Neuron (in vitro differentiated cells): ENCODE measurements at regions not wholly inside any gene's neighbourhood (a gene's known extent, or its start where the extent isn't known, plus 50 kb on each side); places are given as distances from the start of the nearest gene placed in this dataset.

Experiments
- H2AFZ ChIP-seq: one replicate; pipeline ENCODE4 v1.6.1; 2013; ENCODE audit warnings: low read depth, mild to moderate bottlenecking, inconsistent platforms, low read length, moderate library complexity
- H3K27me3 ChIP-seq: one replicate; pipeline ENCODE4 v1.6.1; 2013; ENCODE audit warnings: low read length; ENCODE audit not compliant: insufficient read depth
- H3K36me3 ChIP-seq: one replicate; pipeline ENCODE4 v1.6.1; 2013; ENCODE audit warnings: low read length; ENCODE audit not compliant: insufficient read depth
- H3K4me1 ChIP-seq: one replicate; pipeline ENCODE4 v1.6.1; 2013; ENCODE audit warnings: low read length; ENCODE audit not compliant: insufficient read depth
- H3K4me3 ChIP-seq: 2 replicates; pipeline ENCODE4 v1.5.1; 2013; ENCODE audit warnings: mild to moderate bottlenecking, low read length, moderate library complexity
- H3K9me3 ChIP-seq: one replicate; pipeline ENCODE4 v1.6.1; 2013; ENCODE audit warnings: low read length

DNA sequence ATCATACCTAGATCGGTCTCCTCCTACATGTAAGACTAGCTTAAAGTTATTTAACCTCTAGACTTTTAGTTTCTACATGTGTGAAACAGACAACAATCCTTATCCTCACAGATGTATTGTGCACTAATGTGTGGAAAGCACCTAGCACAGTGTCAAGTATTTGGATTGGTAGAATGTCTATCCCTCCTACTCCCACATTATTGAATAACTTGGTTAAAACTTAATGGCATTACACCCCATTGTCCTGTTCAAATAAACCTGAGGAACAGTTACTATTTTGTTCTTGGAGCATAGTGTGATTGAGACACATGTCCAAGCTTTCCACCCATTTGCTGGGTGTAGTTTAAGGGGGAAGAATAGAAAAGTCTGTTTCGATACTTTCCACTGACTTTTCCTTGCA is 208.8 kb upstream of the JUN start:
- Histone ChIP-seq H2AFZ (no peak overlapping the region), H3K36me3 (no peaks in the 10 kb centered on the region), H3K27me3 (no peaks in the 10 kb centered on the region), H3K4me1 (peaks cover 9% of the 10 kb centered on the region), H3K4me3 (no peak overlapping the region), H3K9me3 (no peaks in the 10 kb centered on the region)

DNA sequence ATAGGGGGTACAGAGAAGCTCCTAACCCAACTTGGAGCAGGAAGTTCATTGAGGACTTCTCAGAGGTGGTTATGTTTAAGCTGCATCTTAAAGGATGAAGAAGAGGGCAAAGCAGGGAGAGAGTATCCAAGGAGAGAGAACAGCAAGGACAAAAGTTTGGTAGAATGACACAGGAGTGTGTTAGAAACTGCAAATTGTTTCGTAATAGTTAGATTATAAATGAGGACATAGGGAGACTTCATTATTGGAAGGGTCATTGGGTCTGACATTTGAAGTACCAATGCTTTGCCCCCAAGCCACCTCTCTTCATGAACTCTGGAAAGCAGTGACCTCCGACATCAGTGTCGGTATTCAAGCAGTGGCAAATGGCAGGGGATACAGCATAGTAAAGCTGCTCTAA is 209.6 kb upstream of the JUN start:
- no peak overlapping the region for H2AFZ ChIP-seq
- H3K4me1 ChIP-seq = peaks cover 9% of the 10 kb centered on the region
- no peaks in the 10 kb centered on the region for H3K27me3 ChIP-seq
- H3K36me3 ChIP-seq = no peaks in the 10 kb centered on the region
- no peak overlapping the region for H3K4me3 ChIP-seq
- no peaks in the 10 kb centered on the region for H3K9me3 ChIP-seq

DNA sequence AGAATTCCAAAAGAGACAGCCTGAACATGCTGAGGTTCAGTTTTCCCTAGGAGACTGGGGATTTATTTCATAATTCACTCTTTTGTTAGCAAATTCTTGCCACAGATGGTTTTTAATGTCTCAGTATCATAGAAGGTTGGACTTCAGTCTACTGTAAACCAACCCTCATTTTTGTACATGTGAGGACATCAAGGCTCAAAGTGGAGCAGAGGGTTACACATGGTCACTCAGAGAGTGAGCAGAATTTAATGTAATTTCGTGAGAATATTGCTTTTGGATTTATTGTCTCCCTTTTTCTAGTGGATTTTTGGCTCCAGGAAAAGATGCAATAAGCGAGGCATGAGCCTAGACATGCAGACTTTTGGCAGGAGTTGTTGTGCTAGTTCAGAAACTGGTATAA is 210.8 kb upstream of the JUN start:
- Histone ChIP-seq H3K4me3 (no peak overlapping the region), H2AFZ (no peak overlapping the region), H3K4me1 (peaks cover 9% of the 10 kb centered on the region), H3K27me3 (no peaks in the 10 kb centered on the region), H3K36me3 (no peaks in the 10 kb centered on the region), H3K9me3 (no peaks in the 10 kb centered on the region)

DNA sequence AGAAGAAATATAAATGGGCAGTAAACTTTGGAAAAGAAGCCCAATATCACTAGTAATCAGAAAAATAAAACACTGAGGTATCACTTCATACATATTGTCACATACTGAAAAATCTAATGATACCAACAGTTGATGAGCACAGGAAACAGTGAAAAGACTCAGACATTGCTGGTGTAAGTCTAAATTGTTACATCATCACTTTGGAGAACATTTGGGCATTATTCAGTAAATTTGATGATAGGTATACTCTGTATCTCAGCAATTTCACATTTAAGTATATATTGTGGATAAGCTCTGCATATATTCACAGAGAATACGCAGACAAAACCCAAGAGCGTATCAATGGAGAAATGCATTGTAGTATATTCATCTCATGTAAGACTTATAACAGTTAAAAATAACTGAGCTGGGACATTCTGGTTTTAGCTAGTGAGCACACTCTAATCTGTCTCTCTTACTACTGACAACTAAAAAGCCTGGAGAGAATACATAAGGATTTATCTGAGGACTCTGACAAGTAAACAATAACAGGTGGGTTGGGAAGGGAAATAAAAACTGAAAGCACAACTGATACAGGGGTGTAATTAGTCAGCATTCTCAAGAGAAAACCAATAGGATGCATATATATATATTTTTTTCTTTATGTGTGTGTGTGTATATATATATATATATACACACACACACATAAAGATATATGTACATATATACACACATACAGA is 212.7 kb upstream of the JUN start:
- Histone ChIP-seq H3K9me3 (no peaks in the 10 kb centered on the region), H3K27me3 (no peaks in the 10 kb centered on the region), H3K4me3 (no peak overlapping the region), H3K36me3 (no peaks in the 10 kb centered on the region), H3K4me1 (peaks cover 9% of the 10 kb centered on the region), H2AFZ (no peak overlapping the region)

DNA sequence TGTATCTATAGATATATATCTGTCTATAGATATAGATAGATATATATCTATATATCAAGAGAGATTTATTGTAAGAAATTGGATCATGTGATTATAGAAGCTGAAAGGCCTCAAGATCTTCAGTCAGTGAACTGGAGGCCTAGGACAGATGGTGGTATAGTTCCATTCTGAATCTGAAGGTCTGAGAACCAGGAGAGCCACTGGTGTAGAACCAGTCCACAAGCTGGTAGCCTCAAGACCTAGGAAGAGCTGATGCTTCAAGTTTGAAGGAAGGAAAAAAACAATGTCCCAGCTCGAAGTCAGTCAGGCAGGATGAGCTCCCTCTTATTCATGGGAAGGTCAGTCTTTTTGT is 213.2 kb upstream of the JUN start:
- no peak overlapping the region for H2AFZ ChIP-seq
- no peaks in the 10 kb centered on the region for H3K9me3 ChIP-seq
- H3K4me3 ChIP-seq = no peak overlapping the region
- peaks cover 9% of the 10 kb centered on the region for H3K4me1 ChIP-seq
- H3K27me3 ChIP-seq = no peaks in the 10 kb centered on the region
- H3K36me3 ChIP-seq = no peaks in the 10 kb centered on the region

DNA sequence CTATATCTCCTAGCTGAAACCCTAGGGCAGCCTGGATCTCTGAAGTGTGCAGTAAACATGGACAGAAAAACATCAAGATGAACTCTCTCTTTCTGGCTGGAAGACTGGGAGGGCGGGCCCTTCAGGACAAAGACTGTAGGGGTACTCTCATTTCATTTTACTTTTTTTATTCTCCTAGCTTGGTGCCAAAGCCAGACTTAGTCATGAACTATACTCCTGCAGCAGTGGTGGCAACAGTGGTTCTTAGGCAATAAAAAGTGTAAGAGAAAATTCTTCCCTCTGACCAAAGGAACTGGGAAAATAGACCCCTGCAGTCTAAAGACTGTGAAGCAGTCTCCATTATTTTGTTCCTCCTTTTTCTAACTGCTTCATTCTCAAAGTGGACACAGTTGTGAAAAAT is 213.8 kb upstream of the JUN start:
- Histone ChIP-seq H3K36me3 (no peaks in the 10 kb centered on the region), H3K27me3 (no peaks in the 10 kb centered on the region), H3K9me3 (no peaks in the 10 kb centered on the region), H2AFZ (peak overlapping the region; percentile 10), H3K4me1 (peaks cover 9% of the 10 kb centered on the region), H3K4me3 (no peak overlapping the region)

DNA sequence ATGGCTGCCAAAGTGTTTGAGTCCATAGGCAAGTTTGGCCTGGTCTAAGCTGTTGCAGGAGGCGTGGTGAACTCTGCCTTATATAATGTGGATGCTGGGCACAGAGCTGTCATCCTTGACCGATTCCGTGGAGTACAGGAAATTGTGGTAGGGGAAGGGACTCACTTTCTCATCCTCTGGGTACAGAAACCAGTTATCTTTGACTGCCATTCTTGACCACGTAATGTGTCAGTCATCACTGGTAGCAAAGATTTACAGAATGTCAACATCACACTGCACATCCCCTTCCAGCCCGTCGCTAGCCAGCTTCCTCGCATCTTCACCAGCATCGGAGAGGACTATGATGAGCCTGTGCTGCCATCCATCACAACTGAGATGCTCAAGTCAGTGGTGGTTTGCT is 215.8 kb upstream of the JUN start:
- Histone ChIP-seq H3K9me3 (no peaks in the 10 kb centered on the region), H3K4me3 (no peak overlapping the region), H2AFZ (no peak overlapping the region), H3K27me3 (no peaks in the 10 kb centered on the region), H3K4me1 (peaks cover 5% of the 10 kb centered on the region), H3K36me3 (no peaks in the 10 kb centered on the region)

DNA sequence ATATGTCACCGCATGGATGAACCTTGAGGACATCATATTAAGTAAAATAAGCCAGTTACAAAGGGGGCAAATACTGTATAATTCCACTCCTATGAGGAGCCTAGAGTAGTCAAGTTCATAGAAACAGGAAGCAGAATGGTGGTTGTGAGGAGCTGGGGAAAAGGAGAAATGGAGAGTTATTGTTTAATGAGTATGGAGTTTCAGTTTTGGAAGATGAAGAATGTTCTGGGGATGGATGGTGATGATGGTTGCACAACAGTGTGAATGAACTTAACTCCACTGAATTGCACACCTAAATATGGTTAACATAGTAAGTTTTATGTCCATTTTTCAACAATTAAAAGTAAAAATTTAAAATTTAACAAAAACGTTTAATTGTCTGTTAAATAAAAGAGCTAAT is 220.9 kb upstream of the JUN start:
- Histone ChIP-seq H3K36me3 (no peaks in the 10 kb centered on the region), H3K4me3 (no peak overlapping the region), H3K27me3 (no peaks in the 10 kb centered on the region), H2AFZ (no peak overlapping the region), H3K4me1 (peaks cover 11% of the 10 kb centered on the region), H3K9me3 (no peaks in the 10 kb centered on the region)

DNA sequence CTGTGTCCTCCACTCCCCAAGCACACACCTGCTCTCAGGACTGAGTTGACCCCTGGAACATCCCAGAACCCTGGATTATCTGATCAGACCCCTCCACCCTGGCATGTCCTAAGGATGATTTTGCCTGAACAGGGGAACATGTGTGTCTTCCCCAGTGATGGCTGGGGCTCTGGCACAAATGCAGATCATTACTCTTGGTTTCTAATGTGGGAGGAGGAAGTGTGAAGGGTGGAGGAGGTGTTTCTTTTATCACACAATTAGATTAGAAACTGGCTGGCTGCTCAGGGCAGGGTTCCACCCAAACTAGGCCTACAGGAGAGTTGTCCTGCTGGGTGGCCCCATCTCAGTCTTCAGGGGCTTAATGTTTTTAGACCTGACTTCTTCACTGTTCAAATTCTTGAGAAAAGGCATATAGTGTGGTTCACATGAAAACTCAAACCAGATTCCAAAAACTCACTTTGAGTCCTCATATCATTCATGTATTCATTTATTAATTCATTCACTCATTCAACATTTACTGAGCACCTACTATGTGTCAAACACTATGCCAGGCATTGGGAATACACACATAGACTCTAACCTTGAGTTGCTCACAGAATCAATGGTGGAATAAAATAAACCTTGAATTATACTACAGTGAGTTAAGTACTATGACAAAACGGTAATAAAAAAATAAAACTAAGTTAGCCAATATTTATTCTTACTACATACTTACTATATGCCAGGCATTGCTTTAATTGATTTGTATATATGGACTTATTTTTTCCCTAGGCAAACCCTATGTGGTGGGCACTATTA is 221.8 kb upstream of the JUN start:
- H3K27me3 ChIP-seq = no peaks in the 10 kb centered on the region
- H3K4me1 ChIP-seq = peaks cover 11% of the 10 kb centered on the region
- no peaks in the 10 kb centered on the region for H3K9me3 ChIP-seq
- no peaks in the 10 kb centered on the region for H3K36me3 ChIP-seq
- H3K4me3 ChIP-seq = no peak overlapping the region
- H2AFZ ChIP-seq = no peak overlapping the region

DNA sequence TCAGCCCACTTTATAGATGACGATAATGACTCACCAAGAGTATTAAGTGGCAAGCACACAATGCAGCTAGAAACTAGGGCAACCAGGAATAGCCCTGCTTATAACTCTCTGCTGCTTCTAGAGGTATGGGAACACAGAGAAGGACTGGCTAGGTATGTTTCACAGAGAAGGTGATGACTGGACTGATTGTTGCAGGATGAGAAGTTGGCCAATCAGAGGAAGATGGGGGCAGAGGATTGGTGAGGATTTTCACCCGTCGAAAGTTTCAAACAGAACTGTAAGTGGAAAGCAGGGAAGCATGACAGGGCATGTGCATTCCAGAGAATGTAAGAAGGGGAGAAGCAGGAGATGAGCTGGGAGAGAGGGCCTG is 222.4 kb upstream of the JUN start:
- Histone ChIP-seq H3K4me3 (no peak overlapping the region), H2AFZ (no peak overlapping the region), H3K9me3 (no peaks in the 10 kb centered on the region), H3K36me3 (no peaks in the 10 kb centered on the region), H3K27me3 (no peaks in the 10 kb centered on the region), H3K4me1 (peaks cover 12% of the 10 kb centered on the region)

DNA sequence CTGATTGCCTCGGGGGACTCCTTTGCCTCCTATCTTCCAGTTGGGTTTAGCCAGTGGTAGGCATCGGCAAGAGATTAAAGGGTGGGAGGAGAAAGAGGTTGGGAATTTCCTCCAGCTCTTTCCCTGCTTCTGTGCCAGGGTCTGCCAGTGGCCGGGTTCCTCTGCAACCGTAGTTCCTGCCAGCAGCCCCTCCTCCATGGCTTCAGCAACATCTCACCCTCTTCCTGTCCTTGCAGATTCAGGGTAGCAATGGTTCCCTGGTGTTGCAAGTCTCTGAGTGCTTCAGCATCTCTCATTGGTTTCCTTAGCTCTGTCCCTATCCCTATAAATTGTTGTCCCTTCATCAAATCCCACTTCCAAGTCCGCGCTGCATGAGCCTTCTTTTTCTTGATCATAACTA is 223.1 kb upstream of the JUN start:
- H3K4me3 ChIP-seq = no peak overlapping the region
- H3K9me3 ChIP-seq = no peaks in the 10 kb centered on the region
- no peak overlapping the region for H2AFZ ChIP-seq
- no peaks in the 10 kb centered on the region for H3K36me3 ChIP-seq
- H3K4me1 ChIP-seq = peaks cover 16% of the 10 kb centered on the region
- H3K27me3 ChIP-seq = no peaks in the 10 kb centered on the region

DNA sequence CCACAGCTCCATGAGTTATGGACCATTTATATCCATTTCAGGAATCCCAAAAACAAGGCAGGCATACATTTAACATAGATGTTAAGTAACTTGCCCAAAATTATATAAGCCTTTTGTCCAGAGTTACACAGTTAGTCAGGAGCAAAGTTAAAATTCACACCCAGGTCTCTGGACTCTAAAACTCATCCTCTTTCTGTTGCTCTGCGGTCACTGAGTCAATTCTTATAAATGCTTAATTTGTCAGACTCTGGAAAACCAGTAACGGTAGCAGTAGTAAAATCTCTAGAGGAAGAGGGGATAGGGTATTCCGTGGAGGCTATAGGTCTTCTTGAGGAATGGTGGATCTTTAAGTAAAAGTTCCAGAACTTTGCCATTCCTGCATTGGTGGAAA is 223.6 kb upstream of the JUN start:
- no peak overlapping the region for H3K4me3 ChIP-seq
- H2AFZ ChIP-seq = no peak overlapping the region
- H3K9me3 ChIP-seq = no peaks in the 10 kb centered on the region
- no peaks in the 10 kb centered on the region for H3K27me3 ChIP-seq
- peaks cover 16% of the 10 kb centered on the region for H3K4me1 ChIP-seq
- no peaks in the 10 kb centered on the region for H3K36me3 ChIP-seq

DNA sequence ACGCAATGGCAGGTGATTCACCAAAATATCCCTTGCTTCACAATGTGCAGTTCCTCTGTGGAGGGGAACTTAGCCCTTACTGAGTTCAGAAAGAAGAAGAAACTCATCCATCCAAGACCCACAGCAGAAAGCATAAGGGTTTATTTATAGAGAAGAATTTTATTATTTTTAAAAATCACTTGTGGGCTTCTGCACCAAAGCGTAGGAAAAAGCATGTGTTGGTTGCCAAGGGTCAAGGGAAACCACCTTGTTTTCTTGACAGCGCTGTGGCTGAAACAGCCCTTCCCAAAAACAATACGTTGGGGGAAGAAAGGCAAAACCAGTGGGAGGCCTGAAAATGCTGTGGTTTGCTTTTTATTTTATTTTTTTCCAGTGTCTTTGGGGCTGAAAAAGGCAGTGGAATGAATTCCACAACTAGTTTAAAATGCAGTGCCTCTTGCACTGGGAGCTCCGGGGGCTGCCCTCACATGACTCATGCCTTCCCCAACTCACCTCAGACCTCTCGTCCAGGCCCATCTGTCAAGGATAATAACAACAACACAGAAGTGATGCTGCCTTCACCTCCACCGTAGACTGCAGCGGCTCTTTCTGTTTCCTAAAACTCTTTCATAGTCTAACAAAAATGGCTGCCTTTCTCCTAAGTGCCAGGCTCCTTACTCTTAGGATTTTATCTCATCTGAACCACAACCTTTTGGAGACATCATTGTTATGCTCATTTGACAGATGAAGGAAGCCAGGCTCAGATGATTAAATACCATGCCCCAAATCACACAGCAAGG is 224.2 kb upstream of the JUN start:
- H3K4me1 ChIP-seq = peaks cover 20% of the 10 kb centered on the region
- no peaks in the 10 kb centered on the region for H3K9me3 ChIP-seq
- no peak overlapping the region for H3K4me3 ChIP-seq
- H3K27me3 ChIP-seq = no peaks in the 10 kb centered on the region
- H2AFZ ChIP-seq = peak overlapping the region; percentile 33
- H3K36me3 ChIP-seq = no peaks in the 10 kb centered on the region
